GM04503 (cell line): ENCODE measurements at regions not wholly inside any gene's neighbourhood (a gene's known extent, or its start where the extent isn't known, plus 50 kb on each side); places are given as distances from the start of the nearest gene placed in this dataset.
"Not testable (repeated sequence)": the region's sequence is repeated elsewhere in the genome, so short reads cannot be mapped to it uniquely, and the experiment has no call there.

ENCODE experiments used
- DNase-seq: peaks from one replicate; pipeline ENCODE4 v3.0.0-alpha.2; 2012; ENCODE audit warnings: low read depth

DNA sequence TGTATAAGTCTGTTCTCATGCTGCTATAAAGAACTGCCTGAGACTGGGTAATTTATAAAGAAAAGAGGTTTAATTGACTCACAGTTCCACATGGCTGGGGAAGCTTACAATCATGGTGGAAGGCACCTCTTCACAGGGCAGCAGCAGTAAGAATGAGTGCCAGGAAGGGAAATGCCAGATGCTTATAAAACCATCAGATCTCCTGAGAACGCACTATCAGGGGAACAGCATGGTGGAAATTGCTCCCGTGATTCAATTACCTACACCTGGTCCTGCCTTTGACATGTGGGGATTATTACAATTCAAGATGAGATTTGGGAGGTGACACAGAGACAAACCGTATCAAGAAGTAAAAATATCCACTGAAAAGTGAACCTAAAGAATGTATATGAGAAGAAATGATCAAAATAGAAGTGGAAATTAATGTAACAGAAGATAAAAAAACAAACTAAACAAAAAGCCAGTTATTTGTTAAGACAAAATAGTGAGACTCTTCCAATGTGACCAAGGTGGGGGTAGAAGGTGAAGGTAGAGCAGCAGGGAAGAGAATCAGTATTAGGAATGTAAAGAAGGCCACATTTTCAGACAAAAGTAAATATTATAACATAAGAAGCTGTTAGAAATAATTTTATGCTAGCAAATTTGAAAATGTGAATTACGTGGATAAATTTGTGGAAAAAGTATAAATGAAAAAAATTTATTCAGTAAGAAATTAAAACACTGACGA, 372.9 kb downstream of the NKX6-1 start:
- DNase-seq, result no peak

DNA sequence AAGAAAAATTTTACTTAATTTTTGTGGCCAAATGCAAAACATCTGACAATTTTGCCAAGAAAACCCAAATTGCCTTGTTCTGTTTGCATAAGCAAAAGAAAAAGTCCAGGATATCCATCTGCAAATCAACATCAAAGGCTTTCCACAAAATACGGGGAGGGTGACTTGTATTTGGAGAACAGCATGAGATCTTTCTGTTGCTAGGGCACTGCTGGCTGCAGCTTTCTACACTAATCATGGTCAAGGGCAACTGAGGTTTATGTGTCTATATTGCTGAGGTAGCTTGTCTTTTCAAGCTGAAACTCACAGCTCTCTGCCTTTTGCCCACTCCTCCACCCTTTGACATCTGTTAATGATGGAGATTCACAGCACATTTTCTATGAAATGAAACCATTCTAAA, 389.1 kb downstream of the NKX6-1 start:
- no peak for DNase-seq

GRCh38 chr4:84101653-84102625, 397.2 kb downstream of the NKX6-1 start:
- not testable (repeated sequence) for DNase-seq

GRCh38 chr4:84100071-84100470, 399.0 kb downstream of the NKX6-1 start:
- DNase-seq, result no peak

- DNase-seq, result no peak
These were observed 399.5 kb downstream of the NKX6-1 start for GRCh38 chr4:84099599-84099998.

- no peak for DNase-seq
These were observed 407.8 kb downstream of the NKX6-1 start for GRCh38 chr4:84091266-84091665.

GRCh38 chr4:84089652-84090437, 409.2 kb downstream of the NKX6-1 start:
- DNase-seq, result no peak

GRCh38 chr4:84085986-84086385, 413.1 kb downstream of the NKX6-1 start:
- DNase-seq, result no peak

DNA sequence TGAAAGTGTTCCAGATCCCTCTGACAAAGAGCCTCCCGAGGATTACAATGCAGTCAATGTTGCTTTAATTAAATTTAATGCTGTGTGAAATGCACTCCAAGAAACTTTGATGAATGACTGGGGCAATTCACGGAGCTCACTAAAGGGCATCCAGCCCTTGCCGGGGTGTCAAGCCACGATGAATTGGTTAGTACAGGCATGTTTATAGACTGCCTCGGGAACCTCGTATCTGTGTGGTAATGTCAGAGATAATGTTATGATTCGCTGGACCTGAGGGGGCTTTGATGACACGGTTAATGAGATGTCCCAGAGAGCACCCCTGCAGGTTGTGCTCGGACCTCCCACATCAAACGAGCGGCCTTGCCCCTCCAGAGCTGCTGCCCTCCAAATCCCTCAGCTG, 428.8 kb downstream of the NKX6-1 start:
- DNase-seq, result no peak

DNA sequence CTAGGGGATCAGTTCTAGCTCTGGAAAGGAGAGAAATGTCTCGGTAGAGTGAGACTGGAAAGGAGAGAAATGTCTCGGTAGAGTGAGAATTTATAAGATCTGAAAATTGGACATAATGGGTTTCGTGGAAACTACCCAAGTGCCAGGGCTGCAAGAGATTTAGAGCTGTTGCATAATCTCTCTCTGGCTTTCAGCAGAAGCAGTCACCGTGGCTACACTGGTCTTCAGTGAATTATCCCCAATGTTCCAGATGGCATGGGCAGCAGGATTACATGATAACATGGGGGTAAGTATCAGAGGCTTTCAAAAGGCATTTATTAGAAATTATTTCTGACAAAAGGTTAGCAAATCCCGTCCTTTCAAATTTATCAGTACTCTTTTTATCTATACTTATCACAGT, 435.5 kb downstream of the NKX6-1 start:
- no peak for DNase-seq

DNA sequence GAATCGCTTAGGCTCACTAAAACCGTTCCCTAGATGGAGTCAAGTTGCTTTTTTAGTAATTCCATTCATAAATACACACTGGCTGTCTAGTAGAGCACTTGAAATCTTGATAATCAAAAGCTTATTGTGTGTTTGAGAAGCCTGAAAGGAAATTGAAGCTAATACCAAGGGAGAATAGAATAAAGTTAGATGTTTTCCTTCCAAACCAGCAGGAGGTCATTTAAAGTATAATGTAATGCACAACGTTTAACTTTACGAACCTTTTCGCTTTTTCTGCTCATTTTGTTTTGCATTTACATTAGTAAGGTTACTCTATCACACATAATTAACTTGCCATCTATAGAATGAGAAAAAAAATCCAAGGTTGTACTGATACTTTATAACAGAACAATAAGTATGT, 440.9 kb downstream of the NKX6-1 start:
- DNase-seq, result no peak

DNA sequence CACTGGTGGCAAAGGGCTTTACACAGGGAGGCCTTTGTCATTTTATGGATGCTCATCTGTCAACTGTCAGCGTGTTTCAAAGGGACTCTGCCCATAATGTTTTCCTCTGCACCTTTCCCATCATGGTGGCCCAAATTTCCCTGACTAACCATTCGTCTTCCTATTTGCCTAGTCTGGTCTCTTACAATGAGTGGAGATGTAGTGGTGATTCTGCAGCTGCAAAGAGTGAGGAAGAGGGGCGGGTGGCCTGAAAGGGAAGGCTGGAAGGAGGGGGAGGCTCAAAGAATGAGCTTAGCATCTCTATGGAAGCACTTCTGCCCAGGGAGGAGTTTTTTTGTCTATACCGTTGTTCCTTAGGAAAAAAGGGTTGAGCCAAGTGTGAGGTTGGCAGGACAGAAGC, 447.5 kb downstream of the NKX6-1 start:
- no peak for DNase-seq

DNA sequence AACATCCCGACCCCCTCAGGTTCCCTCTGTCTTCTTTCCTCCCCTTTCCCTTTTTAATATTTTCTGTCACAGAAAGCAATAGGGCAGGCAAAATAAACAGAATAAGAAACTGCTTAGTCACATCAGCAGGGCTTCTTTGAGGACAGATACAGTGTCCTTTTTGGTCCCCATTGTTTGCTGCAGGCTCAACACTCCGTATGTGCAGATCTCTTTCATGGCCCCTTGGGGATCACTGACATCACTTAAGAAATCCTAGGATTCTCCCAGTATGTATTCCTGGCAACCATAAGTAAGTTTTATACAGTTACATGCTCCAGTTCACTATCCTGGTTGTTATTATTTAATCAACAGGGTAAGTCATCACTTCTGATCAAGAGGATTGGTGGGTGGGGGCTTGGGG, 448.0 kb downstream of the NKX6-1 start:
- no peak for DNase-seq

DNA sequence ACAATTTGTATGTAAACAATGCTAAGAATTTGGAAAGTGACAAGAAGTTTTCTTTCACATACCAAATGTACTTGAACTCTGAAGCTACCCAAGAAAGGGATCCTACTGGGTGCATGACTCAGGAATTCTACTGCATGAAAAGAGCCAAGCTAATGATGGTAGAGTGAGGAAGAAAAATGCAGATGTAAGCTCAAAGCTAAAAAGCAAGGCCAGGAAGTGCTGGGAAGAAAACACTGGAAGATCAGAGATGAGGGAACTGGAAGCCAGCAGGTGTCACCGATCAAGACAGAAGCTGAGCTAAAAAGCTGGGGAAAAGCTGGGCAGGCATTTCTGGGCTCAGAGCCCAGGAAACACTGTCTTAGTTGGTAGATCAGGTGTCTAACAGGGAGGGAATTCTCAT, 449.1 kb downstream of the NKX6-1 start:
- no peak for DNase-seq

DNA sequence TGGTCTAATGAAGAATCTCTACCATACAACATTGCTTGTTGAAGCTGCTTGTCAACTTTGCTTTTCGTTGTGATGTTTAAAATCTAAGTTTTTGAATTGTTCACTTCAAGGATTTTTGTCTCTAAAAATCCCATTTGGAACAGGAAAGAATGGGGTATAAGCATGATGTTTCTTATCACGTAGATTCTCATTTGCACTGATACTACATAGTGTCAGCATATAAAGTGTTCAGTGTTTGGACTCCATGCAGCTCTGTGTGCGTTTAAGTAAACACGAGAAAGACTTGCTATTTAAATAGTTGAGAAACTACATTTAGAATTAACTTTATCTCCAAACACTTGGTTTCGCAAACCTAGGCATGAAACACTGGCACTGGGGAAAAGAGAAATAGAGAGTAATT, 452.5 kb downstream of the NKX6-1 start:
- DNase-seq, result no peak

DNA sequence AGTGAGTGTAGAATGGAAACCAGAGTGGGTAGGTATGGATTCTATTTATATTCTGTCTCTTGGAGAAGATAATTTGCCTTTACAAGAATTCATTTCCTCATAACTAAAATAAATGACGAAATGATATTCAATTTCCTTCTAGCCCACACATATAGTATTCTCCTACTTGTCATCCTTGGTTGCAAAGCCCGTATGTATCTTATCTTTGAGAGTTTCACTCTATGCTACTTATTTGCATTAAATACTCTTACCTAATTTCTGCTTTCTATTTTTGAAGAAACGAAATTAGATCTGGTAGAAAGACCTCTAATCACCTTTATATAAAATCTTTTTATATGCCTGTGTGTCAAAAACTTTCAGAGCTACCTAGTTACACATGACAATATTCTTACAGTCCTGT, 457.7 kb downstream of the NKX6-1 start:
- DNase-seq, result no peak

- DNase-seq, result no peak
These were observed 463.5 kb downstream of the NKX6-1 start for GRCh38 chr4:84035568-84035967.

DNA sequence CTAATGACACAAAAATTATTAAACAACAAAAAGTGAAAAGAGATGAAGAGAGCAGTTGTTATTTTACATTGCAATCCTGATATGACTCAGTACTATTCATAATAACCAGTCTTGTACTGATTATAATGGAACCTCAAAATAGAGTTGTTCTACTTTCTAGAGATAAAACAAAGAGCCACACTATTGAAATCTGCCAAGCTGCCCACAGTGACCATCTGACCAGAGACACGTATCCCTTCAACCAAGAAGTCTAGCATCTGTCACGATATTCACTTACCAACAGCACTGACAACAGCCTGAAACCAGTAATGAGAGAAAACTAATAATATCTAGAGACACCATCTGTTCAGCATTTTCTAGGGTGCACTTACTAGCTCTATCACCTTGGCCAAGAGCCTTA, 466.7 kb downstream of the NKX6-1 start:
- no peak for DNase-seq

DNA sequence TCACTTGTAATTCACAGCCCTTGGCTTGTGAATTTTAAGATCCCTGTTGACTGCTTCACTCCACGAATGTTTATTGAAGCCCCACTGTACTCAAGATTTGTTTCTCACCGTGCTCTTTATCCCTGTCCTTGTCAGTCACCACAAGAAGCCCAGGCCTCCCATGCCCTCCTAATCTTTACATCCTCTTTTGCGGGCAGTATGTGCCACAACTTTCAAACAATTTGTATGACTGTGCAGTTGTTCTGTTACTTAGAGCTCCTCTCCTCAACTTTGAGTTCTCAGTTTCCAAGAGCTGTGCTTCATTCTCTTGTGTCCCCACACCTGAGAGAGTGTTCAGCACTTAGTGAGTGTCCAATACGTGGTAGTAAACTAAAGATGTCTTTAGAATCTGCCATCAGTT, 467.7 kb downstream of the NKX6-1 start:
- DNase-seq, result no peak

- no peak for DNase-seq
These were observed 470.8 kb downstream of the NKX6-1 start for GRCh38 chr4:84028340-84028739.

DNA sequence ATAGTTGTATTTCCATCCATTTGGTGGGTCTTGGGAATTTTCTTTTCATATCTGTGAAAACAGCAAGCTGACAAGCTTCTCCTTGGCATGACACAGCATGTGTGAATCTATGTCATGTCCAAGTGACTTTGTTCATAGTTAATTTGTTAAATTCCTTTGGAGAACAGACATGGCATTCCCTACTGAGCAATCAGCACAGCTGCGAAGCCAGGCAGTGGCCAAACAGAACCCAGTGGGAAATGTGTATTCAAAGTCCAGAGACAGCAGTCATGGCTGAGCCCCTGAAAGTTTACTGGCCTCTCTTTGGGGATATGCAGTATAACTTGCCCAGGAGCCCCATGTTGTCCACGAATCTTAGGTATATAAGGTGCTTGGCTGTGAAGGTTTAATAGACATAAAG, 474.7 kb downstream of the NKX6-1 start:
- DNase-seq, result no peak

DNA sequence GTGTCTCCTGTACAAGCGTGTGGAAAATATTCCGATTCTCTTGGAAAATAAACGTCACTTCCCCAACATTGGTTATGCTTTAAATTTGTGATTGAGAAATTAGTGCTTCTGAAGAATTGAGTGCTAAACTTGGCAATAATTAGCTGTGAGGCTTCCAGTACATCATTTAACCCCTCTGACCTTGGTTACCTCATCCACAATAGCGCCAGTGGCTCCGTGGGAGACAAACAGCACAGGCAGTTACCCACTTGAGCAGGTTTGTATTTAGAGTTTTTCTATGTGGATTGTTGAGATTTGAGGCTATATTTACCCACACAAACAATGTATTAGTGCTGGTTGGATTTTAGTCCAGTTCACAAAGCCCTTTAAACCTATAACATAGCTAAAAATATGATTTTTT, 476.5 kb downstream of the NKX6-1 start:
- DNase-seq, result no peak

DNA sequence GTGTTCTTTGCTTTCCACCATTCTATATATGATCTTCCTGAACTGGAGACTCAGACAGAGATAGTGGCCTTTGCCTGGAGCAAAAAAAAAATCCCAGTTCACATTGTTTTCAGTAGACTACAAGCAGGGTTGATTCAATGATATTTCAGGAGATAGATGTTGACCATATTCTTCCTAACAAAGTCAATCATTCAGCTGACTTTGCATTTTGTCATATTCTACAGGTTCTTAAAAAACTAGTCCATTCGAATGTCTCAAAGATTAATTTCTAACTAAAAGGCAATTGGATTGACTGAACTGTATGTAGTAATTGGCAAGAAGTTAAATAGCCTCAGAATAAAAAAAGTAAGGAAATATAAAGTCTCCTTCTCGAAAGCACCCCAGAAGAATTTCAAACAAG, 479.5 kb downstream of the NKX6-1 start:
- no peak for DNase-seq
